Mesodermal cell (in vitro differentiated cells): ENCODE measurements at regions not wholly inside any gene's neighbourhood (a gene's known extent, or its start where the extent isn't known, plus 50 kb on each side); places are given as distances from the start of the nearest gene placed in this dataset.
"Not testable (repeated sequence)": the region's sequence is repeated elsewhere in the genome, so short reads cannot be mapped to it uniquely, and the experiment has no call there.

Experiments used
- H3K27ac ChIP-seq: 2 replicates; pipeline ENCODE4 v1.7.0; 2013; ENCODE audit warnings: mild to moderate bottlenecking, low read depth, low read length, moderate library complexity; ENCODE audit not compliant: severe bottlenecking
- H3K36me3 ChIP-seq: 2 replicates; pipeline ENCODE4 v1.7.1; 2013; ENCODE audit warnings: mild to moderate bottlenecking, low read length, moderate library complexity; ENCODE audit not compliant: control insufficient read depth, insufficient read depth
- H3K4me1 ChIP-seq: one replicate; pipeline ENCODE4 v1.7.1; 2013; ENCODE audit warnings: mild to moderate bottlenecking, low read length; ENCODE audit not compliant: insufficient read depth, control insufficient read depth, poor library complexity, severe bottlenecking
- H3K4me3 ChIP-seq: 2 replicates; pipeline ENCODE4 v1.7.0; 2013; ENCODE audit warnings: low read length, control low read depth, mild to moderate bottlenecking; ENCODE audit not compliant: insufficient read depth, poor library complexity, severe bottlenecking; ENCODE audit errors: extremely low read depth
- H3K9me3 ChIP-seq: 2 replicates; pipeline ENCODE4 v1.7.1; 2013; ENCODE audit warnings: mild to moderate bottlenecking, low read length, moderate library complexity; ENCODE audit not compliant: control insufficient read depth
- WGBS, 2 experiments: methylation state at CpG; one replicate each; pipeline ENCODE4 v1.1.5; 2013; ENCODE audit warnings: missing lambda C conversion rate in 2 of 2; ENCODE audit not compliant: insufficient coverage in 2 of 2; 5-methylcytosine and 5-hydroxymethylcytosine counted together

DNA sequence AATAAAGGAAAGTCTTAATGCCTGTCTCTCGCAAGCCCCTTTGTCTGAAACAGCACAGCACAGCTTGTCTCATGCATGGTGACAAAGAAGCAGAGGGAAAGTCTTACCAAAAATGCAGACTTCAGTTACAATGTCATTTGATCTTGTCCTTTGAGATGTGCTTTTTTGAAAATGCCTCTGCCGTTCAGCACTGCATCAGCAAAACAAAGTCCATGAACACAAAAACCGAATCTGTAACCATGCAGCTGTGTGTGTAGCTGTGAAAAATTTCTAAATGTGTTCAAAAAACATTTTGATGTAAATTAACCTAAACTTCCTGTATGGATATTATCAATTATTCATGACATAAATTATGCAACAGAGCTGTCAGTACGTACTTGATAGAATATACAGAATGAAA is 391.9 kb upstream of the FRG2C start:
- not testable (repeated sequence) for H3K4me1 ChIP-seq, H3K9me3 ChIP-seq, H3K36me3 ChIP-seq, H3K27ac ChIP-seq, H3K4me3 ChIP-seq
- no CpG with 5 or more reads among the region's 4 CpGs for WGBS, 2 experiments

DNA sequence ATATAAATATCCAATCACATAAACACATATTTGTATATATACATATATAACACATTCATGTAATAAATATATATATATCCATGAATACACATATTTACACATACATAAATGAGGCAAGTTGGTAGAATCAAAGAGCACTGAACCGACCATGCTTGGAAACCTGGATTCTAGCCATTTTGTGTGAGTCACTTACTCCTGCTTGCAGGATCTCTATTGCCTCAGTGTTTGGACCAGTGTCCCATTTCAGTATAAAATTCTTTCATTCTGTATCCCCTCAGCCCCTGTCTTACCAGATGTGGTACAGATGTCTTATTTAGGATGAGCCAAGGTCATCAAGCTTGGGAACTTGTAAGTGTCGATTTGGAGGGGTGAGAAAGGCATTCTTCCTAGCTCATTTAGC is 391.4 kb upstream of the FRG2C start:
- Histone ChIP-seq H3K4me3 (no peak overlapping the region), H3K9me3 (no peaks in the 10 kb centered on the region), H3K27ac (no peak overlapping the region), H3K4me1 (no peaks in the 10 kb centered on the region), H3K36me3 (no peaks in the 10 kb centered on the region)
- 60% methylated on average over 1 of the region's 2 CpGs; no CpG with 5 or more reads in 1 of the 2 experiments for WGBS, 2 experiments

DNA sequence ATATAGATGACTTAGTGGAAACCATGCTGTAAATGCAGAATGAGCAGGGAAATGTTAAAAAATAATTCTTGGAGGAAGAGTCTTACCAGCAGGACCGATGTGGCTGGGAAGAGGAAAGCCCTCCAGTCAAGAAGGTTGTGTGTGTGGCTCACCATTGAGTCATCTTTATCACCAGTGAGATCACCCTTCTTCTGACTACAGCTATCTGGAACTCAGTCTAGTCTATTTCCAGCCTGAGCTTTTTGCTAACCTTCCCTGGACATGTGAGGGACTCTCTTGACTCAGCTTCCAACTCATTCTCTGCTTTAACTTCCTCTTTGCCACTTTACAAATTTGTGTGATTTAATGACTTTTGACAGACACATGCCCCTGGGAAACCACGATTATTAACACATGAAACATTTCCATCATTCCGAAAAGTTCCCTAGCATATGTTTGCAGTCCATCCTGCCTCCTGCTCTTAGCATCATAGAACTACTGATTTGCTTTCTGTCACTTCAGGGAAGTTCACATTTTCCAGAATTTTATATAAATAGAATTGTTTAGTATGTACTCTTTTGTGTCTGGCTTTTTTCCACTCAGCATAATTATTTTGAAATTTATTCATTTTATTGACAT is 378.5 kb upstream of the FRG2C start:
- not testable (repeated sequence) for H3K4me1 ChIP-seq, H3K4me3 ChIP-seq, H3K9me3 ChIP-seq, H3K36me3 ChIP-seq
- H3K27ac ChIP-seq = peak overlapping the region; percentile 59
- WGBS, 2 experiments = no CpG with 5 or more reads among the region's 3 CpGs

DNA sequence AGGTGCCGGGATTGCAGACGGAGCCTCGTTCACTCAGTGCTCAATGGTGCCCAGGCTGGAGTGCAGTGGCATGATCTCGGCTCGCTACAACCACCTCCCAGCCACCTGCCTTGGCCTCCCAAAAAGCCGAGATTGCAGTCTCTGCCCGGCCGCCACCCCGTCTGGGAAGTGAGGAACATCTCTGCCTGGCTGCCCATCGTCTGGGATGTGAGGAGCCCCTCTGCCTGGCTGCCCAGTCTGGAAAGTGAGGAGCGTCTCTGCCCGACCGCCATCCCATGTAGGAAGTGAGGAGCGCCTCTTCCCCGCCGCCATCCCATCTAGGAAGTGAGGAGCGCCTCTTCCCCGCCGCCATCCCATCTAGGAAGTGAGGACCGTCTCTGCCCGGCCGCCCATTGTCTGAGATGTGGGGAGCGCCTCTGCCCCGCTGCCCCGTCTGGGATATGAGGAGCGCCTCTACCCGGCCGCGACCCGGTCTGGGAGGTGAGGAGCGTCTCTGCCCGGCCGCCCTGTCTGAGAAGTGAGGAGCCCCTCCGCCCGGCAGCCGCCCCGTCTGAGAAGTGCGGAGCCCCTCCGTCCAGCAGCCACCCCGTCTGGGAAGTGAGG is 375.1 kb upstream of the FRG2C start:
- WGBS, 2 experiments = 97 to 99% methylated on average over 14 to 27 of the region's 40 CpGs
- H3K4me3 ChIP-seq, H3K36me3 ChIP-seq: not testable (repeated sequence)

DNA sequence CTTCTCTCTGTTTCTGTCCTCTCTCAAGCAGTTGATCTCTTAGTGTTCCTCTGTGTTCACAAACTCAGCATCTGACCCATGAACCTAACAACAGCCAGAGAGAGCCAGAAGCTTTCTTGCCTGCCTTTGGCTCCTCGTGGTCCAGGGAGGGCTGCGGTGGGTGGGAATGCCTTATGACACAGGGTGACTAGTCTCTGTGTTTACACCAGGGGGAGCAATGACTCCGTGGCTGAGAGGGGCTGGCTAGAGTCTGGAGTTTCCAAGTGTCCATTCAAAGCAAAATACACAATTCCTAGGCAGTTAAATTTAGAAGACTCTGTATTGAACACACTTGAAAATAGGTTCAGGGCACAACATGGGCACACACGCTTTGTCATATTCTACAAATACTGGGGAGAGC is 370.0 kb upstream of the FRG2C start:
- H3K27ac ChIP-seq = no peak overlapping the region
- no peaks in the 10 kb centered on the region for H3K36me3 ChIP-seq
- 10 to 46% methylated on average over 1 to 2 of the region's 4 CpGs for WGBS, 2 experiments
- no peaks in the 10 kb centered on the region for H3K9me3 ChIP-seq
- no peak overlapping the region for H3K4me3 ChIP-seq
- no peaks in the 10 kb centered on the region for H3K4me1 ChIP-seq

More for the DNA sequence above, 375.1 kb upstream of the FRG2C start:
- not testable (repeated sequence) for H3K9me3 ChIP-seq, H3K27ac ChIP-seq, H3K4me1 ChIP-seq

DNA sequence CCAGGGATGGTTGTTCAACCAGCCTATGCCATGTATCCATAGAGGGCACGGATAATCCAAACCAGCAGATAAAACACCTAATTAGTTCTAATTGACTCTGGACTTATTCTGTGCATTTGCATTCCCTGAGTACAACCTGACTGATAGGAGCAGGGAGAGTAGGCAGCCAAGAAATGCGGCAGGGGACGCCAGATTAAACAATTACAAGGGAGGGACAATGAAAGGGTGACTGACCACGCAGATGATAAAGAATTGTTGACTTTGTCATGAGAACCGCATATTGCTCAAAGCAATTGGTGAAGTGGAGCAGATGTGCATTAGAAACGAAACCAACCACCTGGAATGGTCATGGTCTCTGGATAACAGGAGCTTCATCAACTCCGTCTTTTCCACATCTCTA is 369.1 kb upstream of the FRG2C start:
- H3K36me3 ChIP-seq = no peaks in the 10 kb centered on the region
- no peaks in the 10 kb centered on the region for H3K9me3 ChIP-seq
- 94% methylated on average over 4 to 5 of the region's 7 CpGs for WGBS, 2 experiments
- H3K4me1 ChIP-seq = no peaks in the 10 kb centered on the region
- no peak overlapping the region for H3K4me3 ChIP-seq
- H3K27ac ChIP-seq = no peak overlapping the region

DNA sequence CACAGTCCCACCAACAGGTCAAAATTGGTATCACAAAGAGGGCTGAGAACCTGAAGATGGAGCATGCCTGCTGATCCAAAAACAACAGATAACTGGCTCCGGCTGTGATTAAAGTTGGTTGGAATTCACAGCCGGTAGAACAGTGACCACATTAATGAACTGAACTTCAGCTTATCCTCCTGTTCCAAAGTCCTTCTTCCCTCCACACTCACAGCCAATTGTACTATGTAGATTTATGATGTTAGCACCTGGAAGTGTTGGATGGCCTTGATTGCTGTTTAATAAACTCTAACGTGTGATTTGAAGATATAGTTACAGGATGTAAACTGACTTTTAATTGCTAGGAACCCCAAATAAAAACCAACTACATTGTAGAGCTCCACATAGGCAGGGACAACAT is 367.3 kb upstream of the FRG2C start:
- peaks cover 4% of the 10 kb centered on the region for H3K4me1 ChIP-seq
- no peaks in the 10 kb centered on the region for H3K9me3 ChIP-seq
- H3K27ac ChIP-seq = no peak overlapping the region
- H3K36me3 ChIP-seq = no peaks in the 10 kb centered on the region
- no peak overlapping the region for H3K4me3 ChIP-seq
- no CpG with 5 or more reads among the region's 3 CpGs for WGBS, 2 experiments

DNA sequence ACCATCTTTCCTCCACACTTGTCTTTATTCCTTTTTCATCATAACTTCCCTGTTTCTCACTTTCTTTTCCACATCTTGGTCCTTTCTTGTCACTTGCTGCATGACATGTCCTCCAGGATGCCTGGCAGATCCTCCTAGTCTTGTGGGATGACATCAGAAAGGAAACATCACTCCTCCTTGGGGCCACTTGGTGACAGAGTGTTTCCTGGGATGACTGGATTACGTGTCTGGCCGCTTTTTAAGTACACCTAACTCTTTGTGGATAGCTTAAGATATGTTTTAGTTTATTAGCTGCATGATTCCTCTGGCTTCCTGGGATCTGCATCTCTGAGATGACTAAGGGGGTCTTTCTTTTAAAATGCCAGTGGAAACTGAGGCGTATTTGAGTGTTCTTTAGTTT is 363.5 kb upstream of the FRG2C start:
- Histone ChIP-seq H3K27ac (peak overlapping the region; percentile 32), H3K36me3 (no peaks in the 10 kb centered on the region), H3K9me3 (no peaks in the 10 kb centered on the region), H3K4me3 (no peak overlapping the region), H3K4me1 (peaks cover 4% of the 10 kb centered on the region)
- 100% methylated on average over 2 of the region's 3 CpGs; no CpG with 5 or more reads in 1 of the 2 experiments for WGBS, 2 experiments

DNA sequence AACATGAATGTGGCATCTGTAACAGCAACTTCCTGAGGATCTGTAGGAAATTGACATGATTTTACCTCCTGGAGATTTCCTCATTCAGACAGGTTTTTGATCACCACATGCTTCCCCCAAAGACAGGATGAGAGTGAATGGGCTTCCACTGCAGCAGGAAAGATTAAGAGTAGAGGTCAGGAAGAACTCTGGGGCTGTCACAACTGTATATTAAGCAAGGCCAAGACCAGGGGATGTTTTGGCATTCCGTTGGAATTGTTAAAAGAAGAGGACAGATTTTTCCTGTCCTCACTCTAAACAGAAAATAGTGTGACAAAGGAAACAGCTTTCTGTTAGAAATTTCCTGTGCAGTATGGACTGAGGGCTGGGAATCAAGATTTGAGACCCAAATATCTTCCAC is 363.1 kb upstream of the FRG2C start:
- H3K4me1 ChIP-seq, H3K9me3 ChIP-seq: not testable (repeated sequence)
- no CpG with 5 or more reads among the region's 1 CpG for WGBS, 2 experiments

DNA sequence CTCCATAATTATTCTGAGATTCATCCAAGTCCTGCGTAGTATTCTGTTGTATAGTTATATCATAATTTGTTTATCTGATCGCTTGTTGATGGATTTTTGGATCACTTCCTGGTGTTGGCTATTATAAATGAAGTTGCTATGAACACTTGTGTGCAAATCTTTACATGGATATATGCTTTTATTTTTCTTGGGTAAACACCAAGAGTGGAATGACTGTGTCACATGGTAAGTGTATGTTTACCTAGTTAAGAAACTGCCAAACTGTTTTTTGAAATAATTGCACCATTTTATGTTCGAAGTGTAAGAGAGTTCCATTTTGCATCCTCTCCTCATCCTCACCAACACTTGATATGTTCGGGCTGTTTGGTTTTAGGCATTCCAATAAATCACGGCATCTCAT is 360.4 kb upstream of the FRG2C start:
- Histone ChIP-seq H3K4me3 (no peak overlapping the region), H3K4me1 (peaks cover 4% of the 10 kb centered on the region), H3K9me3 (no peaks in the 10 kb centered on the region), H3K36me3 (no peaks in the 10 kb centered on the region), H3K27ac (no peak overlapping the region)
- 100% methylated on average over 1 of the region's 5 CpGs; no CpG with 5 or more reads in 1 of the 2 experiments for WGBS, 2 experiments

More for the DNA sequence above, 363.1 kb upstream of the FRG2C start:
- not testable (repeated sequence) for H3K4me3 ChIP-seq, H3K36me3 ChIP-seq
- peak overlapping the region; percentile 32 for H3K27ac ChIP-seq

DNA sequence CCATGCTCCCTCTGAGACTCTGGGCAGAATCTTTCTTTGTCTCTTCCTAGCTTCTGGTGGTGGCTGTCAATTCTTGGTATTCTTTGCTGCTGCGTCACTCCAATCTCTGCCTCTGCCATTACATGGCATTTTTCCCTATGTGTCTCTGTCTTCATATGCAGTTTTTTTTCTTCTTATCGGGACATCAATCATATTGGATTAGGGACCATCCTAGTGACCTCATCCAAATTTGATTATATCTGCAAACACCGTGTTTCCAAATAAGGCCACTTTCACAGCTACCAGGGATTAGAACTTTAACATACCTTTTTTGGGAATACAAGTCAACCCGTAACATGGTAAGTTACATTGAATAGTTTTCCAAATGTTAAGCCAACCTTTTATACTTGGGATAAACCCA is 358.2 kb upstream of the FRG2C start:
- WGBS, 2 experiments = 83 to 90% methylated on average over 2 of the region's 4 CpGs
- H3K9me3 ChIP-seq = no peaks in the 10 kb centered on the region
- no peak overlapping the region for H3K4me3 ChIP-seq

More for the DNA sequence above, 358.2 kb upstream of the FRG2C start:
- Histone ChIP-seq H3K4me1 (no peaks in the 10 kb centered on the region), H3K27ac (no peak overlapping the region), H3K36me3 (no peaks in the 10 kb centered on the region)
